B cell (primary cell): ENCODE measurements at regions not wholly inside any gene's neighbourhood (a gene's known extent, or its start where the extent isn't known, plus 50 kb on each side); places are given as distances from the start of the nearest gene placed in this dataset.

Experiments
- ATAC-seq: fragments of 200-7000 bp; cut with Tn5 transposase; one replicate; pipeline ENCODE4 v1.10.0; 2021; ENCODE audit warnings: low read depth, mild to moderate bottlenecking, moderate number of reproducible peaks, moderate library complexity
- CTCF ChIA-PET: fragments of 350-600 bp; sonication (Branson Sonifier 250); formaldehyde crosslinking; loops from one replicate; lab custom pipeline; 2021; ENCODE audit warnings: antibody characterized with exemption, inconsistent platforms; lab: Charles Lee
- POLR2A ChIA-PET: fragments of 350-600 bp; sonication (Branson Sonifier 250); formaldehyde crosslinking; loops from one replicate; lab custom pipeline; 2021; ENCODE audit warnings: antibody characterized with exemption; lab: Charles Lee
- DNase-seq: peaks from one replicate; pipeline ENCODE4 v3.0.0; 2013
- H2AFZ ChIP-seq: 2 replicates; pipeline ENCODE4 v1.6.1; 2012; ENCODE audit warnings: mild to moderate bottlenecking, low read depth, low read length; ENCODE audit not compliant: insufficient read depth, poor library complexity, severe bottlenecking
- H3K27ac ChIP-seq, 2 donors: 1 replicate in 1 of 2; 2 replicates in 1 of 2; pipeline ENCODE4 v1.5.1; 2012 to 2013; ENCODE audit warnings: low read length in 2 of 2, mild to moderate bottlenecking in 2 of 2, moderate library complexity in 1 of 2
- H3K27me3 ChIP-seq, 4 experiments: fragments of 200-600 bp in 1 of 4; sonication (generic) in 1 of 4; replicated peaks in 1 of 4; 1 replicate in 2 of 4; 2 replicates in 2 of 4; pipeline versions ENCODE4 v1.6.1 to v1.7.0; 2013 to 2016; ENCODE audit warnings: low read length in 3 of 4, mild to moderate bottlenecking in 2 of 4, mixed read lengths in 1 of 4, moderate library complexity in 1 of 4; ENCODE audit not compliant: insufficient read depth in 4 of 4, control insufficient read depth in 3 of 4; ENCODE audit errors: control extremely low read depth in 1 of 4
- H3K36me3 ChIP-seq, 2 experiments: replicated peaks in 1 of 2; 1 replicate in 1 of 2; 2 replicates in 1 of 2; pipeline versions ENCODE4 v1.6.1 to v1.7.1; 2013; ENCODE audit warnings: low read length in 1 of 2; ENCODE audit not compliant: insufficient read depth in 2 of 2, control insufficient read depth in 1 of 2; ENCODE audit errors: control extremely low read depth in 1 of 2, extremely low read depth in 1 of 2
- H3K4me1 ChIP-seq, 2 donors: fragments of 200-600 bp in 1 of 2; sonication (generic) in 1 of 2; 1 replicate in 1 of 2; 2 replicates in 1 of 2; pipeline versions ENCODE4 v1.5.1 to v1.6.1; 2013 to 2017; ENCODE audit warnings: low read length in 2 of 2; ENCODE audit not compliant: control insufficient read depth in 2 of 2, insufficient read depth in 2 of 2
- H3K4me2 ChIP-seq: replicated peaks from 2 replicates; pipeline ENCODE3; 2012; ENCODE audit warnings: mild to moderate bottlenecking, low read depth, low read length; ENCODE audit not compliant: poor library complexity, severe bottlenecking
- H3K4me3 ChIP-seq, 5 experiments: fragments of 200-600 bp in 1 of 5; sonication (generic) in 1 of 5; 1 replicate in 3 of 5; 2 replicates in 2 of 5; pipeline versions ENCODE4 v1.5.1 to v1.7.0; 2011 to 2016; ENCODE audit warnings: low read length in 4 of 5, mild to moderate bottlenecking in 4 of 5, low read depth in 2 of 5, control low read depth in 1 of 5, moderate library complexity in 1 of 5; ENCODE audit not compliant: insufficient read depth in 1 of 5; ENCODE audit errors: control extremely low read depth in 1 of 5, extremely low read depth in 1 of 5
- H3K79me2 ChIP-seq: fragments of 200-600 bp; sonication (generic); one replicate; pipeline ENCODE4 v1.6.0; 2016; ENCODE audit warnings: low read length; ENCODE audit not compliant: control insufficient read depth, insufficient read depth
- H3K9ac ChIP-seq: fragments of 200-600 bp; sonication (generic); 2 replicates; pipeline ENCODE4 v1.6.1; 2017; ENCODE audit warnings: mild to moderate bottlenecking, low read length, moderate library complexity
- H3K9me3 ChIP-seq, 3 donors: one replicate each; pipeline versions ENCODE4 v1.6.1 to v1.7.1; 2013; ENCODE audit warnings: low read length in 2 of 3; ENCODE audit not compliant: control insufficient read depth in 2 of 3, insufficient read depth in 1 of 3; ENCODE audit errors: control extremely low read depth in 1 of 3
- H4K20me1 ChIP-seq: 2 replicates; pipeline ENCODE4 v1.6.0; 2012; ENCODE audit warnings: mild to moderate bottlenecking, low read length; ENCODE audit not compliant: insufficient read depth, control insufficient read depth, poor library complexity, severe bottlenecking
- H3K27ac Mint-ChIP-seq: one replicate; pipeline ENCODE4 v1.8.0; 2021; ENCODE audit warnings: mixed read lengths
- H3K27me3 Mint-ChIP-seq: one replicate; pipeline ENCODE4 v1.8.0; 2021; ENCODE audit warnings: mixed read lengths
- H3K4me1 Mint-ChIP-seq: one replicate; pipeline ENCODE4 v1.8.0; 2021; ENCODE audit warnings: mixed read lengths
- H3K4me3 Mint-ChIP-seq: one replicate; pipeline ENCODE4 v1.8.0; 2021; ENCODE audit warnings: mixed read lengths
- H3K9me3 Mint-ChIP-seq: one replicate; pipeline ENCODE4 v1.8.0; 2022; ENCODE audit warnings: mixed read lengths; ENCODE audit not compliant: insufficient read depth
- EZH2 ChIP-seq: IDR thresholded peaks from 2 replicates; pipeline ENCODE4 v1.6.1; 2012; ENCODE audit warnings: borderline replicate concordance, low read depth, mild to moderate bottlenecking, moderate library complexity, low read length; ENCODE audit not compliant: insufficient read depth, poor library complexity, severe bottlenecking
- WGBS: methylation state at CpG from one replicate; pipeline ENCODE4 v1.1.5; 2013; ENCODE audit warnings: missing lambda C conversion rate; ENCODE audit not compliant: insufficient coverage; 5-methylcytosine and 5-hydroxymethylcytosine counted together
- intact Hi-C: fragments of 100-400 bp; cut with micrococcal nuclease; formaldehyde crosslinking; loops from one replicate; pipeline ENCODE4 v1.10.0; 2022
- TF ChIP-seq, protein P1 (sequence below): fragments of 200-600 bp; IDR thresholded peaks from one replicate; pipeline ENCODE4 v1.8.0; 2022; ENCODE audit warnings: antibody characterized with exemption, mild to moderate bottlenecking

DNA sequence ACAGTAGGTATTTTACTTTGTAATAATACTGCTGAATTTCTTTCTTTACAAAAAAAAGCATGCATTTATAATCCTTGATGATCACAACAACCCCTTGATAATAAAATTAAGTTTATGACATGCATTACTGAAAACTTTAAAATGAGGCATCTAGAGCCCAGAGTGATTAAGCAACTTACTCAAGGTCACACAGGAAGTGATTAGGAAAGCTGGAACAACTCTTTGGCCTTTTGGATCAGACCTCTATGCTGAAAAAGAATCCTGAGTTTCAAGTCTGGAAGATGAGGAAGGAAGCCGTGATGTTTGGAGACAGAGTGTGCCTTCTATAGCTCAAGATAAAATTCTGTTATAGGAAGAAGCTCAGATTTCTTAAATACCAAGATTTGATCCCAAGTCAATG, 105.0 kb upstream of the ATP8B1 start:
- peaks cover 0 to 6% (median 2%) of the 10 kb centered on the region in 4 experiments for H3K27me3 ChIP-seq

DNA sequence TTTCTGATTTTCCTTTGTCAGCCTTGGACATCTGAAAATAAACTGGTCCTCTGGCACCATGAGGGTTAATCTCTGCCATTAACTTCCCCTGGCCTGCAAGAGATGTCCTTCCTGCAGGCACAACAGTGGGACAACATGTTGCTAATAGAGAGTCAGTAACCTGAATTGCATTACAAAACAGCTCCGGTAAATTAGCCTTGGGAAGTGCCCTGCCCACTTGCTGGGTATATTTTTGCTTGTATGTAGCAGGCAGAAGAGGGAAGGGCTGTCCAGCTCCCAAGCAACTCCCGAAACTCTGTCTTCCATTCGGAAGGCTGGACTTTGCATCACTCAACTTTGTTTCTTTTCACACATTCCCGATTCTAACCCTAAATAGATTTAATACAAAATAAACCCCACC, 104.4 kb upstream of the ATP8B1 start:
- no peak overlapping the region for H3K9ac ChIP-seq
- no peaks in the 10 kb centered on the region for H4K20me1 ChIP-seq
- WGBS, result 83% methylated on average over 1 of the region's 4 CpGs
- no peak overlapping the region for H2AFZ ChIP-seq
- no peak for TF ChIP-seq EZH2
- TF ChIP-seq, protein P1, sequence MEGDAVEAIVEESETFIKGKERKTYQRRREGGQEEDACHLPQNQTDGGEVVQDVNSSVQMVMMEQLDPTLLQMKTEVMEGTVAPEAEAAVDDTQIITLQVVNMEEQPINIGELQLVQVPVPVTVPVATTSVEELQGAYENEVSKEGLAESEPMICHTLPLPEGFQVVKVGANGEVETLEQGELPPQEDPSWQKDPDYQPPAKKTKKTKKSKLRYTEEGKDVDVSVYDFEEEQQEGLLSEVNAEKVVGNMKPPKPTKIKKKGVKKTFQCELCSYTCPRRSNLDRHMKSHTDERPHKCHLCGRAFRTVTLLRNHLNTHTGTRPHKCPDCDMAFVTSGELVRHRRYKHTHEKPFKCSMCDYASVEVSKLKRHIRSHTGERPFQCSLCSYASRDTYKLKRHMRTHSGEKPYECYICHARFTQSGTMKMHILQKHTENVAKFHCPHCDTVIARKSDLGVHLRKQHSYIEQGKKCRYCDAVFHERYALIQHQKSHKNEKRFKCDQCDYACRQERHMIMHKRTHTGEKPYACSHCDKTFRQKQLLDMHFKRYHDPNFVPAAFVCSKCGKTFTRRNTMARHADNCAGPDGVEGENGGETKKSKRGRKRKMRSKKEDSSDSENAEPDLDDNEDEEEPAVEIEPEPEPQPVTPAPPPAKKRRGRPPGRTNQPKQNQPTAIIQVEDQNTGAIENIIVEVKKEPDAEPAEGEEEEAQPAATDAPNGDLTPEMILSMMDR, result no peak
- no peaks in the 10 kb centered on the region for H3K79me2 ChIP-seq
- no peaks in the 10 kb centered on the region for H3K36me3 ChIP-seq
- H3K4me2 ChIP-seq, result no peak overlapping the region
- H3K27me3 ChIP-seq, result peaks cover 0 to 6% (median 2%) of the 10 kb centered on the region in 4 experiments
- no peaks in the 10 kb centered on the region for H3K9me3 Mint-ChIP-seq
- ATAC-seq (no peak), DNase-seq (no peak)
- intact Hi-C loops, result no loop called here
- peaks cover 0 to 3% (median 0%) of the 10 kb centered on the region in 3 donors for H3K9me3 ChIP-seq
- no peak overlapping the region for H3K4me3 Mint-ChIP-seq
- POLR2A ChIA-PET, result no interaction called here
- no peak overlapping the region for H3K27ac Mint-ChIP-seq
- H3K4me1 ChIP-seq, result no peaks in the 10 kb centered on the region
- no peaks in the 10 kb centered on the region for H3K4me1 Mint-ChIP-seq
- peaks cover 14% of the 10 kb centered on the region for H3K27me3 Mint-ChIP-seq
- CTCF ChIA-PET, result interaction anchor here (0.8 to 1.4 kb wide), 3 partner anchors 26 to 214 kb away, joined by 3 to 4 read pairs (median 4); no protein-coding TSS in a partner anchor
- no peak overlapping the region for H3K4me3 ChIP-seq
- H3K27ac ChIP-seq, result no peak overlapping the region

More for the DNA sequence above, 105.0 kb upstream of the ATP8B1 start:
- Mint-ChIP-seq H3K9me3 (no peaks in the 10 kb centered on the region), H3K4me3 (no peak overlapping the region), H3K4me1 (no peaks in the 10 kb centered on the region), H3K27me3 (peaks cover 14% of the 10 kb centered on the region), H3K27ac (no peak overlapping the region)
- peaks cover 0 to 3% (median 0%) of the 10 kb centered on the region in 3 donors for H3K9me3 ChIP-seq
- no peak for DNase-seq
- WGBS, result no CpG with 5 or more reads among the region's 1 CpG
- no peak overlapping the region for H3K9ac ChIP-seq
- H3K27ac ChIP-seq, result no peak overlapping the region
- H4K20me1 ChIP-seq, result no peaks in the 10 kb centered on the region
- H3K4me3 ChIP-seq, result no peak overlapping the region
- ChIA-PET CTCF (interaction anchor here (0.5 to 1.4 kb wide), 4 partner anchors 26 to 226 kb away, joined by 3 to 4 read pairs (median 4); no protein-coding TSS in a partner anchor), POLR2A (no interaction called here)
- H3K36me3 ChIP-seq, result no peaks in the 10 kb centered on the region
- H3K4me1 ChIP-seq, result no peaks in the 10 kb centered on the region
- no peak overlapping the region for H3K4me2 ChIP-seq
- no peaks in the 10 kb centered on the region for H3K79me2 ChIP-seq
- TF ChIP-seq, protein P1, result no peak
- no peak for TF ChIP-seq EZH2
- intact Hi-C loops, result no loop called here
- H2AFZ ChIP-seq, result no peak overlapping the region
- ATAC-seq, result no peak
